ENCODE measurements at regions not wholly inside any gene's neighbourhood (a gene's known extent, or its start where the extent isn't known, plus 50 kb on each side); places are given as distances from the start of the nearest gene placed in this dataset.

- TF ChIP-seq CTCF (conservative IDR thresholded peaks at IDR 0.05), result no peak
- Histone ChIP-seq H4K5ac (ENCODE audit: insufficient read length, low read depth, low read length) (no peak overlapping the region), H4K8ac (replicated peaks; ENCODE audit: insufficient read length, low read depth, low read length) (no peak overlapping the region), H3K23ac (ENCODE audit: insufficient read length, low read depth, low read length) (no peak overlapping the region), H2AK5ac (ENCODE audit: insufficient read length, low read length) (no peak overlapping the region), H3K79me2 (ENCODE audit: insufficient read depth, low read length) (no peaks in the 10 kb centered on the region), H3K4me1 (ENCODE audit: insufficient read depth, low read length) (no peaks in the 10 kb centered on the region), H4K20me1 (ENCODE audit: control insufficient read depth, insufficient read depth, insufficient read length) (no peaks in the 10 kb centered on the region), H3T11ph (ENCODE audit: low read length) (no peak overlapping the region), H3K9me3 (ENCODE audit: control insufficient read depth, low read depth, low read length) (no peaks in the 10 kb centered on the region), H2BK15ac (ENCODE audit: low read depth, low read length) (no peak overlapping the region), H2BK120ac (ENCODE audit: low read depth, low read length, poor library complexity, severe bottlenecking) (no peak overlapping the region), H3K79me1 (ENCODE audit: insufficient read depth, low read depth, low read length, poor library complexity, severe bottlenecking) (no peaks in the 10 kb centered on the region), H3K9ac (ENCODE audit: extremely low read depth, insufficient read length, low read length) (no peak overlapping the region), H3K18ac (ENCODE audit: insufficient read length, low read depth, low read length) (no peak overlapping the region), H3K23me2 (ENCODE audit: insufficient read length, low read depth, low read length, poor library complexity, severe bottlenecking) (no peaks in the 10 kb centered on the region), H2BK5ac (ENCODE audit: insufficient read length, low read length) (no peak overlapping the region), H3K4ac (ENCODE audit: low read depth, low read length) (no peak overlapping the region), H3K4me2 (ENCODE audit: insufficient read depth, insufficient read length, low read length) (no peak overlapping the region), H4K91ac (ENCODE audit: insufficient read length, low read depth, low read length) (no peak overlapping the region), H2AFZ (ENCODE audit: low read length) (no peak overlapping the region), H3K27me3 (ENCODE audit: insufficient read depth, low read length) (no peaks in the 10 kb centered on the region), H2BK12ac (ENCODE audit: insufficient read length, low read depth, low read length) (no peak overlapping the region), H3K56ac (ENCODE audit: insufficient read length, low read depth, low read length) (no peak overlapping the region), H3K14ac (ENCODE audit: insufficient read depth, low read length) (no peak overlapping the region), H2BK20ac (ENCODE audit: low read depth, low read length, poor library complexity, severe bottlenecking) (no peak overlapping the region), H3K27ac (ENCODE audit: insufficient read length, low read depth, low read length) (no peak overlapping the region)
- no peak for DNase-seq
- Mint-ChIP-seq H3K4me1 (no peaks in the 10 kb centered on the region), H3K36me3 (ENCODE audit: insufficient read depth in 1 of 3, low read depth in 3 of 3) (no peaks in the 10 kb centered on the region; a peak in 1 of 7 replicates), H3K27ac (no peak overlapping the region), H3K4me3 (no peak overlapping the region), H3K9me3 (no peaks in the 10 kb centered on the region; a peak in 1 of 5 replicates), H3K27me3 (ENCODE audit: low read depth) (peaks cover 1% of the 10 kb centered on the region)
- no CpG with 5 or more reads among the region's 7 CpGs for WGBS (ENCODE audit: extremely low coverage, insufficient read length, low lambda C conversion rate)
These were observed 116.3 kb upstream of the MAF start for GRCh38 chr16:79716645-79717332.

Measured in H9 (cell line).